ENCODE measurements at regions not wholly inside any gene's neighbourhood (a gene's known extent, or its start where the extent isn't known, plus 50 kb on each side); places are given as distances from the start of the nearest gene placed in this dataset.

- no peak for TF ChIP-seq CTCF (IDR thresholded peaks at IDR 0.05; ENCODE audit: low read length)
- TF ChIP-seq EZH2 (optimal IDR thresholded peaks at IDR 0.05; ENCODE audit: low read depth, low read length), result no peak
Measured at GRCh38 chr12:13428538-13429265, 232.2 kb downstream of the EMP1 start.

All from MM.1S (cell line).